GM13977 (cell line): ENCODE measurements at regions not wholly inside any gene's neighbourhood (a gene's known extent, or its start where the extent isn't known, plus 50 kb on each side); places are given as distances from the start of the nearest gene placed in this dataset.

ENCODE experiments used
- DNase-seq: peaks from one replicate; pipeline ENCODE4 v3.0.0; 2012; ENCODE audit warnings: low spot score
- CTCF ChIP-seq: IDR thresholded peaks from 2 replicates; pipeline ENCODE4 v1.5.1; 2012; ENCODE audit warnings: mild to moderate bottlenecking, control low read depth; ENCODE audit not compliant: insufficient read depth; ENCODE audit errors: extremely low read depth, missing control alignments
- in situ Hi-C: fragments of 300-500 bp; cut with MboI; formaldehyde crosslinking; loops from one replicate; pipeline ENCODE4 v1.12.0; 2022; ENCODE audit warnings: low sequenced_read_pairs, low pct_unique_long_range_greater_than_20kb, mixed read lengths, inconsistent platforms; ENCODE audit not compliant: unreplicated experiment

DNA sequence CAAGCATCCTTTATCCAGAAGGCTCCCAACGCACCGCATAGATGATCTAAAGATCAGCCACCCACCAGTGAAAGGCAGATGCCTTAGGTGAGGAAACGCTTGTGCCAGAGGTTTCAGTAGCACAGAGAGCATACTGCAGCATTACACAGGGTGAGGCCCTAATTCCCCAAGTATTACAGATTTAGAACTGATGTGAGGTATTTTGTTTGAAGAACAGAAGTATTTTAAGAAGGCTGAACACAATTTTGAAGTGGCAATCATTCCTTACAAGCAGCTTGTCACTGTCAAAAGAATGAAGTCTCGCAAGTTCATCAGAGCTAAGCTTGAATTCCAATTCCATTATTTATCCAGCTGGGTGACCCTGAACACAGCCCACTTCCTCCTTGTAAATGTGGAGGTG, 70.0 kb upstream of the FAT3 start:
- in situ Hi-C loops, result no loop called here
- TF ChIP-seq CTCF, result no peak
- DNase-seq, result no peak

DNA sequence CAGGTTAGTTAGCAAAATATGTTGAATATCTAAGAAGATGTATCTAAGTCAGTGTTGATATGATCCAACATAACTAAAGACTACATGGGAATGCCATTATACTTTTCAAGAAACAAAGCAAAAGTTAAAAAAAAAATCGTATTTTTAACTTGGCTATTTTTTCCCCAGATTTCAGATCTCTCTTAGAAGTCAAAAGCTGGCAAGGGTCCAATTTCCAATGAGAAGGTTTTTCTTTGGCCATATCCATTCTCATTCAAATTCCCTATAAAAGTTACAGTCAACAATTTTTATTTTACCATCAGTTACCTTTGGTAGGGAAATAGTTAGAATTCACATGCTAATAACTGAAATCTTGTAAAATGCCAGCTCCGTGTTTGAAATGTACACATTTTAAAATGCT, 70.5 kb upstream of the FAT3 start:
- TF ChIP-seq CTCF, result no peak
- in situ Hi-C loops, result no loop called here
- DNase-seq, result no peak

- in situ Hi-C loops, result no loop called here
- no peak for DNase-seq
- TF ChIP-seq CTCF, result no peak
These were observed 71.1 kb upstream of the FAT3 start for GRCh38 chr11:92153542-92153941.

GRCh38 chr11:92152245-92152644, 72.4 kb upstream of the FAT3 start:
- no peak for DNase-seq
- in situ Hi-C loops, result no loop called here
- no peak for TF ChIP-seq CTCF

DNA sequence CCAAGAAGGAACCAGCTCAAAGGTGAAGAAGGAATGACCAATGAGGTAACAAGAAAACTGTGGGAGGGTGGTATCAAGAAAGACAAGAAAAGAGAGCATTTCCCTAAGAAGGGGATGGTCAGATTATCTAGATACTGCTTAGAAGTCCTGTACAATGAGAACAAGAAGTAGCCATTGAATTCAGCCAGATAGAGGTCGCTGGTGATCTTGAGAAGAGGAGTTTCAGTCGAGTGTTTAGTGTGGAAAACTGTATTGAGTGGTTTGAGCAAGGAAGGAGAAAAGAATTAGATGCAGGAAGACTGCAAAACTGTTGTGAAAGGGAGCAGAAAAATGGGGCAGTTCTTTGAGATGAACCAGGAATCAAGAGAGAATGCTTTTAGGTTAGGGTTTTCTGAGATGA, 74.6 kb upstream of the FAT3 start:
- in situ Hi-C loops, result no loop called here
- DNase-seq, result no peak
- TF ChIP-seq CTCF, result no peak

DNA sequence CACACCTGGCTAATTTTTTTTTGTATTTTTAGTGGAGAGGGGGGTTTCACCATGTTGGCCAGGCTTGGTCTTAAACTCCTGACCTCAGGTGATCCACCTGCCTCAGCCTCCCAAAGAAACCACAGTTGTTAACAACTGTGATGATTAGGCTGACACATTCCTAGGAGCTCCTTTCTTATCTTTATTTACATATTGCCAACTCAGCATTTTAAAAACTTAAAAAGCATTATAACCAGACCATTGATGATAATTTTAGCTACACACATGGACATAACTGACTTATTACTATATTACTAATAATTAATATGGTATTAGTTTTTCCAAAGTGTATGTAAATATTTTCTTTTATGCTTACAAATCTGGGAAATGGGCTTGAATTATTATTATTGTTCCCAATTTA, 82.9 kb upstream of the FAT3 start:
- DNase-seq, result no peak
- in situ Hi-C loops, result no loop called here
- TF ChIP-seq CTCF, result no peak

DNA sequence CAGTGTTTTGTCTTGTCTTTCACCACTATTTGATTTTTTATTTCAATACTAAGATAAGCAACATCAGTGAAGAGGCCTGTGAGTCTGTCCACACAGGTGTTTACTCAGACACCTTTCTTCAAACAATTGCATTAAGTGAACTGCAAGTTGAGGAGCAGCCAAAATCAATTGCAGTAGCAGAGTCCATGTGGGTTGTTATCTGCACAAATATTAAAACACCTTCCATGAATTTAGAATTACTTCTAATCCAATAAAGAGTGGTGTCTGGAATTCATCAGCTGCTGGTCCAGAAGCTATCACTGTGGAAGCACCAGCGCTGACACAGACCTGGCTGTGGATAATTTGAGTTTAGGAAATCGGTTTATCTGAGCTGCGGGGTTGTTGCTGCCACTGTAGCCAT, 83.5 kb upstream of the FAT3 start:
- in situ Hi-C loops, result no loop called here
- TF ChIP-seq CTCF, result no peak
- DNase-seq, result no peak
